K562 (cell line): ENCODE measurements at regions not wholly inside any gene's neighbourhood (a gene's known extent, or its start where the extent isn't known, plus 50 kb on each side); places are given as distances from the start of the nearest gene placed in this dataset.

Experiments used
- ATAC-seq: fragments of 200-7000 bp; cut with Tn5 transposase; 3 replicates; pipeline ENCODE4 v1.9.1; 2020; ENCODE audit warnings: moderate library complexity
- BruUV-seq: library from RNA; stranded (reverse); fragments of 400-500 nt; replicated peaks from 2 replicates; lab custom pipeline; 2021; lab: Mats Ljungman, UMichigan
- CTCF ChIA-PET: fragments of 300-600 bp; formaldehyde crosslinking; extraction: SDS; loops from one replicate; lab custom pipeline; 2021; ENCODE audit warnings: low intra/inter-chr PET ratio; lab: Yijun Ruan, JAX
- POLR2A ChIA-PET: fragments of 300-600, 350-650 bp; sonication (Branson Sonifier 250); formaldehyde crosslinking; extraction: SDS; loops from one replicate; lab custom pipeline; 2021; ENCODE audit warnings: antibody characterized with exemption, inconsistent platforms; lab: Yijun Ruan, JAX
- DNase-seq, 4 experiments: peaks; one replicate each; pipeline versions ENCODE4 v3.0.0 to v3.0.0-alpha.2; 2011 to 2018; ENCODE audit warnings: low spot score in 3 of 4, mixed read lengths in 3 of 4; ENCODE audit errors: extremely low read depth in 1 of 4
- FAIRE-seq: peaks from 2 replicates; lab custom pipeline; 2011; peaks lifted over from hg19 to GRCh38; lab: Jason Lieb, UNC
- H2AFZ ChIP-seq: 2 replicates; pipeline ENCODE4 v1.6.0; 2011; ENCODE audit warnings: low read depth, low read length, control low read depth, inconsistent platforms
- H3K27ac ChIP-seq: fragments of 200-600 bp; 3 replicates; pipeline ENCODE4 v1.8.0; 2011; ENCODE audit warnings: low read depth, mild to moderate bottlenecking, control low read depth, inconsistent platforms, low read length, moderate library complexity, mixed read lengths; ENCODE audit errors: extremely low read depth
- H3K27me3 ChIP-seq, 2 experiments: fragments of 300-600 bp in 1 of 2; 2 replicates in 1 of 2; 3 replicates in 1 of 2; pipeline versions ENCODE4 v1.6.0 to v1.8.0; 2011; ENCODE audit warnings: inconsistent platforms in 2 of 2, low read length in 2 of 2, mild to moderate bottlenecking in 1 of 2, mixed read lengths in 1 of 2, moderate library complexity in 1 of 2; ENCODE audit not compliant: control insufficient read depth in 2 of 2, insufficient read depth in 2 of 2
- H3K36me3 ChIP-seq: fragments of 300-600 bp; 3 replicates; pipeline ENCODE4 v1.8.0; 2011; ENCODE audit warnings: mild to moderate bottlenecking, low read length, inconsistent platforms; ENCODE audit not compliant: control insufficient read depth, insufficient read depth
- H3K4me1 ChIP-seq, 2 experiments: fragments of 200-600 bp in 1 of 2; replicated peaks in 1 of 2; 2 replicates in 1 of 2; 3 replicates in 1 of 2; pipeline versions ENCODE4 v1.5.1 to v1.8.0; 2011; ENCODE audit warnings: inconsistent platforms in 2 of 2, low read length in 2 of 2, mild to moderate bottlenecking in 1 of 2, mixed read lengths in 1 of 2, moderate library complexity in 1 of 2; ENCODE audit not compliant: control insufficient read depth in 2 of 2, insufficient read depth in 2 of 2
- H3K4me2 ChIP-seq: 2 replicates; pipeline ENCODE4 v1.6.1; 2011; ENCODE audit warnings: low read length, control low read depth, inconsistent platforms, mixed read lengths; ENCODE audit not compliant: insufficient read depth
- H3K4me3 ChIP-seq: fragments of 200-600 bp; sonication (generic), shearing (Covaris generic); 2 replicates; pipeline ENCODE4 v1.5.1; 2016; ENCODE audit warnings: control low read depth, inconsistent platforms
- H3K79me2 ChIP-seq: fragments of 200-600 bp; 3 replicates; pipeline ENCODE4 v1.8.0; 2011; ENCODE audit warnings: low read length, inconsistent platforms; ENCODE audit not compliant: control insufficient read depth, insufficient read depth
- H3K9ac ChIP-seq, 2 experiments: 2 replicates each; pipeline versions ENCODE4 v1.6.0 to v1.6.1; 2011; ENCODE audit warnings: low read depth in 2 of 2, low read length in 2 of 2, control low read depth in 1 of 2, inconsistent platforms in 1 of 2, mild to moderate bottlenecking in 1 of 2, mixed read lengths in 1 of 2; ENCODE audit not compliant: insufficient read depth in 1 of 2
- H3K9me1 ChIP-seq: one replicate; pipeline ENCODE4 v1.6.0; 2011; ENCODE audit warnings: inconsistent platforms, mild to moderate bottlenecking, low read length, moderate library complexity; ENCODE audit not compliant: control insufficient read depth, insufficient read depth
- H3K9me3 ChIP-seq: replicated peaks from 2 replicates; pipeline ENCODE4 v1.5.1; 2011; ENCODE audit warnings: low read depth, low read length, inconsistent platforms; ENCODE audit not compliant: control insufficient read depth, insufficient read depth
- H4K20me1 ChIP-seq: replicated peaks from 2 replicates; pipeline ENCODE4 v1.6.1; 2011; ENCODE audit warnings: low read length, inconsistent platforms, mixed read lengths; ENCODE audit not compliant: control insufficient read depth, insufficient read depth
- ETS2 ChIP-seq: IDR thresholded peaks from 2 replicates; pipeline ENCODE4 v1.6.1; 2016; ENCODE audit warnings: borderline replicate concordance, missing genetic modification characterization, mild to moderate bottlenecking, moderate library complexity, missing compliant biosample characterization; ENCODE audit not compliant: poor library complexity, severe bottlenecking
- FOXK2 ChIP-seq, 2 experiments: fragments of 450-650 bp; IDR thresholded peaks in 1 of 2; conservative IDR thresholded peaks in 1 of 2; 2 replicates each; pipeline ENCODE4 v1.6.1; 2016; ENCODE audit warnings: low read depth in 2 of 2, mild to moderate bottlenecking in 1 of 2
- MXD1 ChIP-seq: fragments of 250-450 bp; sonication (Bioruptor Pico); IDR thresholded peaks from 2 replicates; pipeline ENCODE4 v1.8.0; 2021; ENCODE audit warnings: borderline replicate concordance, mild to moderate bottlenecking, moderate library complexity; ENCODE audit not compliant: poor library complexity, severe bottlenecking
- YBX1 ChIP-seq: fragments of 450-650 bp; IDR thresholded peaks from 2 replicates; pipeline ENCODE4 v1.7.1; 2016; ENCODE audit warnings: mild to moderate bottlenecking
- ZBTB40 ChIP-seq, 2 experiments: fragments of 450-650 bp in 1 of 2; sonication (generic) in 1 of 2; formaldehyde crosslinking in 1 of 2; IDR thresholded peaks; 2 replicates each; pipeline versions ENCODE4 v1.7.1 to v1.9.0; 2016 to 2022; ENCODE audit warnings: inconsistent platforms in 1 of 2, mild to moderate bottlenecking in 1 of 2, missing genetic modification reagents in 1 of 2
- WGBS: fragments of 100-300 bp; shearing (Covaris generic); methylation state at CpG from one replicate; pipeline ENCODE4 v1.1.6; 2016; ENCODE audit warnings: low coverage, mixed read lengths; ENCODE audit not compliant: insufficient coverage; ENCODE audit errors: missing lambda C conversion rate; 5-methylcytosine and 5-hydroxymethylcytosine counted together
- in situ Hi-C: fragments of 300-500 bp; cut with MboI; formaldehyde crosslinking; loops from 4 replicates; pipeline ENCODE4 v1.15.0; 2018; ENCODE audit warnings: inconsistent platforms, mixed read lengths
- intact Hi-C: fragments of 100-400 bp; cut with micrococcal nuclease; formaldehyde crosslinking; loops from 2 replicates; pipeline ENCODE4 v1.14.2; 2022

- FAIRE-seq, result no peak
- TF ChIP-seq ETS2 (tag) (no peak), MXD1 (CRISPR knock-in tag) (no peak), YBX1 (no peak), FOXK2 (conservative IDR thresholded peaks at IDR 0.05 in 1 of 2, IDR thresholded peaks at IDR 0.05 in 1 of 2; ENCODE audit: low read depth in 2 of 2) (no peak), ZBTB40 (IDR thresholded peaks at IDR 0.05) (no peak), ZBTB40 (CRISPR knock-in tag; IDR thresholded peaks at IDR 0.05) (no peak)
- intact Hi-C loops, result no loop called here
Observed at GRCh38 chr4:41458689-41459088, 79.3 kb upstream of the LIMCH1 start.

More at GRCh38 chr4:41458689-41459088, 79.3 kb upstream of the LIMCH1 start:
- Histone ChIP-seq H3K9me1 (no peaks in the 10 kb centered on the region), H3K9ac (no peak overlapping the region), H3K36me3 (no peaks in the 10 kb centered on the region), H2AFZ (no peak overlapping the region), H3K27ac (no peak overlapping the region), H3K4me2 (no peak overlapping the region), H3K4me1 (no peaks in the 10 kb centered on the region), H3K9me3 (no peaks in the 10 kb centered on the region), H4K20me1 (no peaks in the 10 kb centered on the region), H3K79me2 (no peaks in the 10 kb centered on the region), H3K4me3 (no peak overlapping the region), H3K27me3 (no peaks in the 10 kb centered on the region)
- in situ Hi-C loops, result no loop called here
- no peak for ATAC-seq
- BruUV-seq, result no TSS peak
- DNase-seq, result no peak
- CTCF ChIA-PET, result no interaction called here
- POLR2A ChIA-PET, result interaction anchor here (0.7 to 0.8 kb wide), 2 partner anchors 46 to 730 kb away, joined by 4 to 5 read pairs; no protein-coding TSS in a partner anchor
- WGBS, result 0% methylated on average over 2 of the region's 2 CpGs
